A673 (cell line): ENCODE measurements at regions not wholly inside any gene's neighbourhood (a gene's known extent, or its start where the extent isn't known, plus 50 kb on each side); places are given as distances from the start of the nearest gene placed in this dataset.

Experiments used
- EZH2 ChIP-seq: fragments of 200-600 bp; sonication (generic); IDR thresholded peaks from 2 replicates; pipeline ENCODE4 v1.6.1; 2017; ENCODE audit warnings: borderline replicate concordance, low read depth, mild to moderate bottlenecking, mixed read lengths, antibody characterized with exemption, low read length; ENCODE audit not compliant: poor library complexity, severe bottlenecking
- TF ChIP-seq, protein P1 (sequence below): fragments of 300-800, 200-600 bp; sonication (generic); conservative IDR thresholded peaks from 2 replicates; pipeline ENCODE4 v1.5.1; 2017; ENCODE audit warnings: low read depth, mild to moderate bottlenecking, antibody characterized with exemption, low read length, moderate library complexity, mixed read lengths

DNA sequence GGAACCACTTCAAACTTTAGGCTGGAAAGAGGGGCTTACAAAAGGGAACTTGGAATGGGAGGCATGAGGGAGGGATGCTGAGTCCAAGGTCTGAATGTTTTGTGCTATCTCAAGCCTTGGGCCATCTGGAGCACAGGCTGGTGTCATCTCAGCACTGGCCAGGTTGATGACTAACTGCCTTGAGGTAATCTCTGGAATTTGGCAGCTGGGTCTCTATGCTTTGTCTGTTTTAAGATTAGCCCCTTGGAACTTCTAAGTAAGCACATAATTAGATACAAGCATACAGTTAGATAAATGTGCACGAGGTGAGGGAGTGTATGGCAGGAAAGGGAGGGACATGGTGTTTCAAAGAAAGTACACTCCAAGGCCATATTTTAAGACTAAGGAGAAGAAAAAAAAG lies 252.4 kb upstream of the CCDC54 start:
- TF ChIP-seq, protein P1, sequence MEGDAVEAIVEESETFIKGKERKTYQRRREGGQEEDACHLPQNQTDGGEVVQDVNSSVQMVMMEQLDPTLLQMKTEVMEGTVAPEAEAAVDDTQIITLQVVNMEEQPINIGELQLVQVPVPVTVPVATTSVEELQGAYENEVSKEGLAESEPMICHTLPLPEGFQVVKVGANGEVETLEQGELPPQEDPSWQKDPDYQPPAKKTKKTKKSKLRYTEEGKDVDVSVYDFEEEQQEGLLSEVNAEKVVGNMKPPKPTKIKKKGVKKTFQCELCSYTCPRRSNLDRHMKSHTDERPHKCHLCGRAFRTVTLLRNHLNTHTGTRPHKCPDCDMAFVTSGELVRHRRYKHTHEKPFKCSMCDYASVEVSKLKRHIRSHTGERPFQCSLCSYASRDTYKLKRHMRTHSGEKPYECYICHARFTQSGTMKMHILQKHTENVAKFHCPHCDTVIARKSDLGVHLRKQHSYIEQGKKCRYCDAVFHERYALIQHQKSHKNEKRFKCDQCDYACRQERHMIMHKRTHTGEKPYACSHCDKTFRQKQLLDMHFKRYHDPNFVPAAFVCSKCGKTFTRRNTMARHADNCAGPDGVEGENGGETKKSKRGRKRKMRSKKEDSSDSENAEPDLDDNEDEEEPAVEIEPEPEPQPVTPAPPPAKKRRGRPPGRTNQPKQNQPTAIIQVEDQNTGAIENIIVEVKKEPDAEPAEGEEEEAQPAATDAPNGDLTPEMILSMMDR = no peak
- no peak for TF ChIP-seq EZH2
